ENCODE measurements at regions not wholly inside any gene's neighbourhood (a gene's known extent, or its start where the extent isn't known, plus 50 kb on each side); places are given as distances from the start of the nearest gene placed in this dataset.

- DNase-seq (peak; percentile 45), ATAC-seq (no peak)
- intact Hi-C loops (cut with micrococcal nuclease) = no loop called here
- H2AFZ ChIP-seq (ENCODE audit: low read length) = no peak overlapping the region
- no peaks in the 10 kb centered on the region for H3F3A ChIP-seq (ENCODE audit: low read length, unreplicated experiment)
- no peak overlapping the region; the same call in 1 of the 2 replicates for H3K9ac ChIP-seq (ENCODE audit: low read length)
- H3K27me3 ChIP-seq (ENCODE audit: low read length) = no peaks in the 10 kb centered on the region
- H3K27ac ChIP-seq (ENCODE audit: low read length) = peak overlapping the region; percentile 66
- BruUV-seq (replicated peaks) = no TSS peak
- ChIA-PET CTCF (no interaction called here), POLR2A (ENCODE audit: unreplicated experiment) (no interaction called here)
- H3K79me2 ChIP-seq (ENCODE audit: low read length) = no peaks in the 10 kb centered on the region
- no peak for TF ChIP-seq EZH2 (IDR thresholded peaks at IDR 0.05; ENCODE audit: low read length, unreplicated experiment)
- no peak for TF ChIP-seq EZH2phosphoT487 (IDR thresholded peaks at IDR 0.05; ENCODE audit: borderline replicate concordance, low read length)
- no peak for TF ChIP-seq CTCF (conservative IDR thresholded peaks at IDR 0.05; ENCODE audit: low read depth, low read length)
- no peak overlapping the region for H3K4me3 ChIP-seq (ENCODE audit: low read length)
- H3K4me1 ChIP-seq (ENCODE audit: insufficient read depth, low read length) = 0 out of 2 replicates have a peak, but pooled peaks cover 3% of the 10 kb centered on the region
- no peaks in the 10 kb centered on the region for H3K9me2 ChIP-seq (replicated peaks; ENCODE audit: low read length)
- no peaks in the 10 kb centered on the region for H4K20me1 ChIP-seq (ENCODE audit: low read length)
- H3K4me2 ChIP-seq (ENCODE audit: low read length) = no peak overlapping the region
- no peaks in the 10 kb centered on the region for H3K9me3 ChIP-seq (ENCODE audit: low read length)
- no peaks in the 10 kb centered on the region for H3K36me3 ChIP-seq (ENCODE audit: low read depth, low read length)
These were observed 431.7 kb downstream of the KLF12 start for GRCh38 chr13:73702419-73703071.

GRCh38 chr13:73701160-73701559, 433.0 kb downstream of the KLF12 start:
- H4K20me1 ChIP-seq (ENCODE audit: low read length) = no peaks in the 10 kb centered on the region
- H3K4me2 ChIP-seq (ENCODE audit: low read length) = no peak overlapping the region
- H3K9me2 ChIP-seq (replicated peaks; ENCODE audit: low read length) = no peaks in the 10 kb centered on the region
- H3K4me3 ChIP-seq (ENCODE audit: low read length) = no peak overlapping the region
- ChIA-PET POLR2A (ENCODE audit: unreplicated experiment) (no interaction called here), CTCF (no interaction called here)
- no peaks in the 10 kb centered on the region for H3K36me3 ChIP-seq (ENCODE audit: low read depth, low read length)
- intact Hi-C loops (cut with micrococcal nuclease) = no loop called here
- H3K9ac ChIP-seq (ENCODE audit: low read length) = no peak overlapping the region
- H3K9me3 ChIP-seq (ENCODE audit: low read length) = no peaks in the 10 kb centered on the region
- no peaks in the 10 kb centered on the region for H3F3A ChIP-seq (ENCODE audit: low read length, unreplicated experiment)
- 0 out of 2 replicates have a peak, but pooled peaks cover 3% of the 10 kb centered on the region for H3K4me1 ChIP-seq (ENCODE audit: insufficient read depth, low read length)
- no peak for DNase-seq
- TF ChIP-seq EZH2phosphoT487 (IDR thresholded peaks at IDR 0.05; ENCODE audit: borderline replicate concordance, low read length) (no peak), EZH2 (IDR thresholded peaks at IDR 0.05; ENCODE audit: low read length, unreplicated experiment) (no peak), CTCF (conservative IDR thresholded peaks at IDR 0.05; ENCODE audit: low read depth, low read length) (no peak)
- H2AFZ ChIP-seq (ENCODE audit: low read length) = no peak overlapping the region
- no TSS peak for BruUV-seq (replicated peaks)
- no peak for ATAC-seq
- no peaks in the 10 kb centered on the region for H3K79me2 ChIP-seq (ENCODE audit: low read length)
- no peaks in the 10 kb centered on the region for H3K27me3 ChIP-seq (ENCODE audit: low read length)
- H3K27ac ChIP-seq (ENCODE audit: low read length) = no peak overlapping the region

GRCh38 chr13:73698859-73699258, 435.3 kb downstream of the KLF12 start:
- no peak for ATAC-seq
- CTCF ChIA-PET = no interaction called here

More at GRCh38 chr13:73698859-73699258, 435.3 kb downstream of the KLF12 start:
- H3K9me3 ChIP-seq (ENCODE audit: low read length) = no peaks in the 10 kb centered on the region
- intact Hi-C loops (cut with micrococcal nuclease) = no loop called here
- TF ChIP-seq EZH2 (IDR thresholded peaks at IDR 0.05; ENCODE audit: low read length, unreplicated experiment) (no peak), CTCF (conservative IDR thresholded peaks at IDR 0.05; ENCODE audit: low read depth, low read length) (no peak), EZH2phosphoT487 (IDR thresholded peaks at IDR 0.05; ENCODE audit: borderline replicate concordance, low read length) (no peak)
- no peak overlapping the region for H3K9ac ChIP-seq (ENCODE audit: low read length)
- no peak for DNase-seq
- no peaks in the 10 kb centered on the region for H3K27me3 ChIP-seq (ENCODE audit: low read length)
- no peaks in the 10 kb centered on the region for H4K20me1 ChIP-seq (ENCODE audit: low read length)
- no peak overlapping the region for H3K4me2 ChIP-seq (ENCODE audit: low read length)
- H3K4me1 ChIP-seq (ENCODE audit: insufficient read depth, low read length) = 0 out of 2 replicates have a peak, but pooled peaks cover 3% of the 10 kb centered on the region
- POLR2A ChIA-PET (ENCODE audit: unreplicated experiment) = no interaction called here
- H3K79me2 ChIP-seq (ENCODE audit: low read length) = no peaks in the 10 kb centered on the region
- no peaks in the 10 kb centered on the region for H3K36me3 ChIP-seq (ENCODE audit: low read depth, low read length)
- no TSS peak for BruUV-seq (replicated peaks)
- H3K27ac ChIP-seq (ENCODE audit: low read length) = no peak overlapping the region
- H3F3A ChIP-seq (ENCODE audit: low read length, unreplicated experiment) = no peaks in the 10 kb centered on the region
- H3K9me2 ChIP-seq (replicated peaks; ENCODE audit: low read length) = no peaks in the 10 kb centered on the region
- H2AFZ ChIP-seq (ENCODE audit: low read length) = no peak overlapping the region
- H3K4me3 ChIP-seq (ENCODE audit: low read length) = no peak overlapping the region

Data from PC-3 (cell line).